ENCODE measurements at regions not wholly inside any gene's neighbourhood (a gene's known extent, or its start where the extent isn't known, plus 50 kb on each side); places are given as distances from the start of the nearest gene placed in this dataset.
A peak's percentile ranks its signal among the peaks of the same experiment; 100 is the strongest.

DNA sequence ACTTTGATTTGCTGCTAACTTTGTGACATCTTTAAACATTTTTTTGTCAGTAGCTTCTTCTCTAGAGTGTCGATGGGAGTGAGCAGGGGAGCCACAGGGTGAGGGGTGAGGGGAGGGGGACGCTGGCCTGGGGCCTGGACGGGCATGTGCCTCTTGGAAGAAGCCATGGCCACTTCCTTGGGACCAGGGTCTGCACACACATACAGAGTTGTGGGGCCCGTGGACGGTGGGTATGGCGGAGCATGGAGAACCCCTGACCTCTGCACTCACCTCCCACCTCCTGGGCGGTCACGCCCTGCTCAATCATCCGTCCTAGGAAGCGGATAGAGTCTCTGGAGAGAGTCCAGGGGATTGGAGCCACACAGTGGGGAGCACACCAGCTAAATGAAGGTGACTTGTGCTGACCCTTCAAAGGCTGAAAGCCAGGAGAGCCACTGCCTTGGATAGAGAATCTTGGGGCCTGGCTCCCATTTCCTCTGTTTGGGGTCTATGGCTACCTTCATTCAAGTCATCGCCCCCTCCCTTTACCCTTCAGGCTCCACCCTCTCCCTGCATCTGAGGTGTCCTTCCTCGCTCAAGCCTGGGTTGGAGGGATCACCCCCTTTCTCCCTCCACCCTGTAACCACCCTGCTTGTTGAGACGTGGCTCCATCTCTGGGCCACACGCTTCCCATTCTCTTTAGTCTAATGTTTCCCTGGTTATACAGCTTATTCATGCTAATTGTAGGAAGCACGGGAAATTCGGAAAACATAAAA, 63.9 kb upstream of the HAAO start:
- Histone ChIP-seq H3K27me3 (ENCODE audit: control insufficient read depth in 3 of 3, insufficient read depth in 3 of 3, low read length in 2 of 3) (no peaks in the 10 kb centered on the region), H3K27ac (ENCODE audit: low read depth in 1 of 2, low read length in 1 of 2) (no peak overlapping the region), H3K36me3 (ENCODE audit: control insufficient read depth in 4 of 4, insufficient read depth in 4 of 4, low read length in 4 of 4) (no peaks in the 10 kb centered on the region), H3K4me3 (no peak overlapping the region), H3K9ac (ENCODE audit: insufficient read depth in 1 of 2, low read length in 2 of 2) (no peak overlapping the region), H3K4me1 (ENCODE audit: control insufficient read depth in 5 of 5, insufficient read depth in 5 of 5, low read length in 5 of 5) (peaks cover 0 to 23% (median 9%) of the 10 kb centered on the region in 5 donors), H3K9me3 (ENCODE audit: control insufficient read depth in 4 of 4, insufficient read depth in 3 of 4, low read length in 3 of 4) (peaks cover 0 to 5% (median under 1%) of the 10 kb centered on the region in 4 donors)
- TF ChIP-seq, protein P1, sequence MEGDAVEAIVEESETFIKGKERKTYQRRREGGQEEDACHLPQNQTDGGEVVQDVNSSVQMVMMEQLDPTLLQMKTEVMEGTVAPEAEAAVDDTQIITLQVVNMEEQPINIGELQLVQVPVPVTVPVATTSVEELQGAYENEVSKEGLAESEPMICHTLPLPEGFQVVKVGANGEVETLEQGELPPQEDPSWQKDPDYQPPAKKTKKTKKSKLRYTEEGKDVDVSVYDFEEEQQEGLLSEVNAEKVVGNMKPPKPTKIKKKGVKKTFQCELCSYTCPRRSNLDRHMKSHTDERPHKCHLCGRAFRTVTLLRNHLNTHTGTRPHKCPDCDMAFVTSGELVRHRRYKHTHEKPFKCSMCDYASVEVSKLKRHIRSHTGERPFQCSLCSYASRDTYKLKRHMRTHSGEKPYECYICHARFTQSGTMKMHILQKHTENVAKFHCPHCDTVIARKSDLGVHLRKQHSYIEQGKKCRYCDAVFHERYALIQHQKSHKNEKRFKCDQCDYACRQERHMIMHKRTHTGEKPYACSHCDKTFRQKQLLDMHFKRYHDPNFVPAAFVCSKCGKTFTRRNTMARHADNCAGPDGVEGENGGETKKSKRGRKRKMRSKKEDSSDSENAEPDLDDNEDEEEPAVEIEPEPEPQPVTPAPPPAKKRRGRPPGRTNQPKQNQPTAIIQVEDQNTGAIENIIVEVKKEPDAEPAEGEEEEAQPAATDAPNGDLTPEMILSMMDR (IDR thresholded peaks at IDR 0.05; ENCODE audit: control extremely low read depth, extremely low read depth) = no peak
- 89 to 94% methylated on average over 16 of the region's 16 CpGs for WGBS, 2 donors
- DNase-seq (no peak), ATAC-seq (ENCODE audit: insufficient read depth, low FRiP score) (no peak)

DNA sequence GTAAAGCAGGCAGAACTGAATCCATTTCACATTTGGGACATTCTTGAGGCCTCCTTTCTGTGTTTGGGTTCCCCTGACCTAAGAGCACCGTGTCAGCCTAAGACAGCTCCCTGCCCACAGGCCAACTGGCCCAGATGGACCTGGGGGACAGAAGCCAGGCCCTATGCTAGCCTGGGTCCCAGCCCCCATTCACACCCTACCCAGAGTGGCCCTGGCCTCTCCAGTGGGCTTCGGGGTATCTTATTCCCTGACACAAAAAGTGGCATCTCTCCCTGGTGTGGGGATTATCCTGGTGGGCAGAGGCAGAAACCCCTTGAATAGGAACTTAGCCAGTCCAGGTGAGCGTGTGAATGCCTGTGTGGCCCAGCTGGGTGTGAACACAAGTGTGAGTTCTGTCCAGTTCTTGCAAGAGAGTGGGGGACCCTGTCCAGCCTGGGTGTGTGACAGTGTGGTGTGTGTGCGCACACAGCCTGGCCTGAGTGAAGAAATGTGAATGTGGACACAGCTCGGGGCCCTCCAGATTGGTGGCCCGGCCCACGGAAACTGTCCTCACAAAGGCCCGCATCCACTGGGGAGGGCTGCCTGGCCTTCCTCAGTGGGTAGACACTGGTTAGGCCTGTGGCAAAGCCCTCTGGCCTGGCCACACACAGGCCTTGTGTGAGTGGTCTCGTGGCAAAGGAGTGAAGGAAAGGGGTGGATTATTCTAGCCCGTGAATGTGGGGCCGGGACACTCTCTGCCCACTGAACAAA, 63.0 kb upstream of the HAAO start:
- Histone ChIP-seq H3K9me3 (ENCODE audit: control insufficient read depth in 4 of 4, insufficient read depth in 3 of 4, low read length in 3 of 4) (peaks cover 0 to 1% (median 0%) of the 10 kb centered on the region in 4 donors), H3K27me3 (ENCODE audit: control insufficient read depth in 3 of 3, insufficient read depth in 3 of 3, low read length in 2 of 3) (no peaks in the 10 kb centered on the region), H3K27ac (ENCODE audit: low read depth in 1 of 2, low read length in 1 of 2) (no peak overlapping the region), H3K9ac (ENCODE audit: insufficient read depth in 1 of 2, low read length in 2 of 2) (no peak overlapping the region), H3K4me1 (ENCODE audit: control insufficient read depth in 5 of 5, insufficient read depth in 5 of 5, low read length in 5 of 5) (peaks cover 0 to 23% (median 9%) of the 10 kb centered on the region in 5 donors), H3K4me3 (no peak overlapping the region), H3K36me3 (ENCODE audit: control insufficient read depth in 4 of 4, insufficient read depth in 4 of 4, low read length in 4 of 4) (no peaks in the 10 kb centered on the region)
- ATAC-seq (ENCODE audit: insufficient read depth, low FRiP score) (no peak), DNase-seq (no peak)
- TF ChIP-seq, protein P1 (IDR thresholded peaks at IDR 0.05; ENCODE audit: control extremely low read depth, extremely low read depth) = no peak
- 80 to 83% methylated on average over 11 of the region's 11 CpGs for WGBS, 2 donors

DNA sequence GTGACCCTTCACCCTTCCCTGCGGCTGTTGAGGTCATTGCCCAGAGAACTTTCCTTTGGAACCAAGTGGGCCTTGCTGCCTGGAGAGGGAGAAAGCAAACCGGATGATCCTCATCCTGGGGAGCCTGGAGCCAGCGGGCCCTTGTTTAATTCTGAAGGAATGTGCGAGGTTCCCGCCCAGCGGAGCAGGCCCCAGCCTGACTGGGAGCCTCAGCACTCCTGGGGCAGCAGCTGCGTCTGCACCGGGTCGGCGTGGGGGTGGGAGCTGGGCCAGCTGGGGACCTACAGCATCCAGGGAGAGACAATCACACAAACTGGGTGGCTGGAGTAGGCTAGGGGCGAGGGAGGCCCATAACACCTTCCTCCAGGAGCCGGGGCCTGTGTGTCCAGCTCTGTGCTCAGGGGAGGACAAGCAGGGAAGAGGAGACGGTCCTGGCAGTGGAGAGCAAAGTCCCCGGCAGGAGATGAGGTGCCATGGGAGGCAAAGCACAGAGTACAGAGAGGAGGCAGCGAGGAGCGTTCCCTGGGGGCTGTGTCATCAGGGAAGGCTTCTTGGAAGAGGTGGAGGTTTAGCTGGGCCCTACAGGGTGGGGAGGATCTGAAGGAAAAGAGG, 61.9 kb upstream of the HAAO start:
- Histone ChIP-seq H3K4me3 (no peak overlapping the region), H3K27ac (ENCODE audit: low read depth in 1 of 2, low read length in 1 of 2) (peak overlapping the region in 1 of 2 donors; percentile 46), H3K27me3 (ENCODE audit: control insufficient read depth in 3 of 3, insufficient read depth in 3 of 3, low read length in 2 of 3) (no peaks in the 10 kb centered on the region), H3K9ac (ENCODE audit: insufficient read depth in 1 of 2, low read length in 2 of 2) (peak overlapping the region in 1 of 2 donors; percentile 20), H3K36me3 (ENCODE audit: control insufficient read depth in 4 of 4, insufficient read depth in 4 of 4, low read length in 4 of 4) (no peaks in the 10 kb centered on the region), H3K4me1 (ENCODE audit: control insufficient read depth in 5 of 5, insufficient read depth in 5 of 5, low read length in 5 of 5) (peaks cover 0 to 23% (median 9%) of the 10 kb centered on the region in 5 donors), H3K9me3 (ENCODE audit: control insufficient read depth in 4 of 4, insufficient read depth in 3 of 4, low read length in 3 of 4) (no peaks in the 10 kb centered on the region)
- TF ChIP-seq, protein P1 (IDR thresholded peaks at IDR 0.05; ENCODE audit: control extremely low read depth, extremely low read depth) = no peak
- WGBS, 2 donors = 64 to 75% methylated on average over 16 of the region's 16 CpGs
- ATAC-seq (ENCODE audit: insufficient read depth, low FRiP score) (no peak), DNase-seq (peak in 2 of 3 donors; percentile 46 to 68)
